Activated CD8-positive, alpha-beta memory T cell treated with anti-CD3 and anti-CD28 coated beads, Interleukin-2, amount 10 ng/mL, durations not matched to agents 7 days and 5 days (primary cell): ENCODE measurements at regions not wholly inside any gene's neighbourhood (a gene's known extent, or its start where the extent isn't known, plus 50 kb on each side); places are given as distances from the start of the nearest gene placed in this dataset.

ENCODE experiments used
- ATAC-seq: fragments of 150-1000 bp; cut with Tn5 transposase; one replicate; pipeline ENCODE4 v1.10.0; 2021; ENCODE audit warnings: moderate library complexity
- CTCF ChIA-PET: fragments of 350-600 bp; sonication (Branson Sonifier 250); formaldehyde crosslinking; loops from one replicate; lab custom pipeline; 2021; ENCODE audit warnings: antibody characterized with exemption; lab: Charles Lee
- DNase-seq: peaks from one replicate; pipeline ENCODE4 v3.0.0-alpha.2; 2020
- H3K27ac Mint-ChIP-seq: one replicate; pipeline ENCODE4 v1.8.0; 2021; ENCODE audit warnings: mild to moderate bottlenecking, mixed read lengths
- H3K27me3 Mint-ChIP-seq: one replicate; pipeline ENCODE4 v1.8.0; 2021; ENCODE audit warnings: mixed read lengths
- H3K36me3 Mint-ChIP-seq: one replicate; pipeline ENCODE4 v1.8.0; 2021; ENCODE audit warnings: mild to moderate bottlenecking, mixed read lengths
- H3K4me1 Mint-ChIP-seq: one replicate; pipeline ENCODE4 v1.8.0; 2021; ENCODE audit warnings: mixed read lengths
- H3K4me3 Mint-ChIP-seq: one replicate; pipeline ENCODE4 v1.8.0; 2021; ENCODE audit warnings: mild to moderate bottlenecking, moderate library complexity, mixed read lengths
- H3K9me3 Mint-ChIP-seq: one replicate; pipeline ENCODE4 v1.8.0; 2022; ENCODE audit warnings: low read depth, mixed read lengths

- CTCF ChIA-PET: no interaction called here
- ATAC-seq (no peak), DNase-seq (no peak)
- H3K27me3 Mint-ChIP-seq: peaks cover 12% of the 10 kb centered on the region
- no peak overlapping the region for H3K4me3 Mint-ChIP-seq
- no peaks in the 10 kb centered on the region for H3K9me3 Mint-ChIP-seq
- H3K27ac Mint-ChIP-seq: no peak overlapping the region
- H3K4me1 Mint-ChIP-seq: no peaks in the 10 kb centered on the region
- no peaks in the 10 kb centered on the region for H3K36me3 Mint-ChIP-seq
These were observed 240.3 kb upstream of the PELI2 start for GRCh38 chr14:55877942-55878341.

GRCh38 chr14:55881577-55882241 is 236.5 kb upstream of the PELI2 start:
- Mint-ChIP-seq H3K4me1 (no peaks in the 10 kb centered on the region), H3K9me3 (no peaks in the 10 kb centered on the region), H3K4me3 (no peak overlapping the region), H3K27me3 (peaks cover 26% of the 10 kb centered on the region), H3K27ac (no peak overlapping the region), H3K36me3 (no peaks in the 10 kb centered on the region)
- CTCF ChIA-PET: no interaction called here
- DNase-seq (no peak), ATAC-seq (no peak)

GRCh38 chr14:55884819-55885218 is 233.4 kb upstream of the PELI2 start:
- Mint-ChIP-seq H3K9me3 (no peaks in the 10 kb centered on the region), H3K4me3 (no peak overlapping the region), H3K27me3 (peaks cover 29% of the 10 kb centered on the region), H3K4me1 (no peaks in the 10 kb centered on the region), H3K36me3 (no peaks in the 10 kb centered on the region), H3K27ac (no peak overlapping the region)
- CTCF ChIA-PET: no interaction called here
- ATAC-seq: no peak
- no peak for DNase-seq

- Mint-ChIP-seq H3K27ac (no peak overlapping the region), H3K4me1 (no peaks in the 10 kb centered on the region), H3K27me3 (peaks cover 29% of the 10 kb centered on the region), H3K9me3 (no peaks in the 10 kb centered on the region), H3K4me3 (no peak overlapping the region), H3K36me3 (no peaks in the 10 kb centered on the region)
- DNase-seq: no peak
- ATAC-seq: no peak
- CTCF ChIA-PET: no interaction called here
These were observed 229.1 kb upstream of the PELI2 start for GRCh38 chr14:55889124-55889523.

- Mint-ChIP-seq H3K4me3 (no peak overlapping the region), H3K36me3 (no peaks in the 10 kb centered on the region), H3K9me3 (no peaks in the 10 kb centered on the region), H3K27me3 (peaks cover 18% of the 10 kb centered on the region), H3K4me1 (no peaks in the 10 kb centered on the region), H3K27ac (no peak overlapping the region)
- DNase-seq (no peak), ATAC-seq (no peak)
- CTCF ChIA-PET: interaction anchor here (0.7 kb wide), 1 partner anchor 46 kb away, joined by 4 read pairs; no protein-coding TSS in a partner anchor
These were observed 226.5 kb upstream of the PELI2 start for GRCh38 chr14:55891692-55892091.

GRCh38 chr14:55892906-55893305 is 225.3 kb upstream of the PELI2 start:
- Mint-ChIP-seq H3K27ac (no peak overlapping the region), H3K9me3 (no peaks in the 10 kb centered on the region), H3K27me3 (peaks cover 15% of the 10 kb centered on the region), H3K4me3 (no peak overlapping the region), H3K36me3 (no peaks in the 10 kb centered on the region), H3K4me1 (no peaks in the 10 kb centered on the region)
- ATAC-seq (no peak), DNase-seq (no peak)
- CTCF ChIA-PET: interaction anchor here (1.0 kb wide), 1 partner anchor 446 kb away, joined by 4 read pairs; no protein-coding TSS in a partner anchor

- no peaks in the 10 kb centered on the region for H3K36me3 Mint-ChIP-seq
- DNase-seq (no peak), ATAC-seq (no peak)
- H3K9me3 Mint-ChIP-seq: no peaks in the 10 kb centered on the region
- no peak overlapping the region for H3K27ac Mint-ChIP-seq
- H3K4me1 Mint-ChIP-seq: no peaks in the 10 kb centered on the region
- CTCF ChIA-PET: interaction anchor here (1.0 kb wide), 1 partner anchor 447 kb away, joined by 4 read pairs; no protein-coding TSS in a partner anchor
- H3K4me3 Mint-ChIP-seq: no peak overlapping the region
- H3K27me3 Mint-ChIP-seq: peaks cover 15% of the 10 kb centered on the region
These were observed 224.5 kb upstream of the PELI2 start for GRCh38 chr14:55893705-55894104.

- no peak for DNase-seq
These were observed 221.2 kb upstream of the PELI2 start for GRCh38 chr14:55897031-55897430.

GRCh38 chr14:55898938-55899337 is 219.3 kb upstream of the PELI2 start:
- Mint-ChIP-seq H3K36me3 (no peaks in the 10 kb centered on the region), H3K27ac (no peak overlapping the region), H3K4me3 (no peak overlapping the region), H3K4me1 (no peaks in the 10 kb centered on the region), H3K9me3 (no peaks in the 10 kb centered on the region), H3K27me3 (no peaks in the 10 kb centered on the region)
- no peak for ATAC-seq
- DNase-seq: no peak
- CTCF ChIA-PET: no interaction called here

More at GRCh38 chr14:55897031-55897430, 221.2 kb upstream of the PELI2 start:
- CTCF ChIA-PET: no interaction called here
- Mint-ChIP-seq H3K4me1 (no peaks in the 10 kb centered on the region), H3K4me3 (no peak overlapping the region), H3K9me3 (no peaks in the 10 kb centered on the region), H3K27me3 (peaks cover 4% of the 10 kb centered on the region), H3K36me3 (no peaks in the 10 kb centered on the region), H3K27ac (no peak overlapping the region)
- no peak for ATAC-seq

GRCh38 chr14:55899531-55899930 is 218.7 kb upstream of the PELI2 start:
- ATAC-seq: no peak
- Mint-ChIP-seq H3K27me3 (no peaks in the 10 kb centered on the region), H3K9me3 (no peaks in the 10 kb centered on the region), H3K4me1 (no peaks in the 10 kb centered on the region), H3K27ac (no peak overlapping the region), H3K4me3 (no peak overlapping the region), H3K36me3 (no peaks in the 10 kb centered on the region)
- CTCF ChIA-PET: no interaction called here
- DNase-seq: no peak

- Mint-ChIP-seq H3K27me3 (no peaks in the 10 kb centered on the region), H3K36me3 (no peaks in the 10 kb centered on the region), H3K27ac (no peak overlapping the region), H3K4me1 (no peaks in the 10 kb centered on the region), H3K4me3 (no peak overlapping the region), H3K9me3 (no peaks in the 10 kb centered on the region)
- DNase-seq: no peak
- CTCF ChIA-PET: no interaction called here
- no peak for ATAC-seq
These were observed 217.5 kb upstream of the PELI2 start for GRCh38 chr14:55900749-55901148.

- H3K27me3 Mint-ChIP-seq: no peaks in the 10 kb centered on the region
- H3K27ac Mint-ChIP-seq: no peak overlapping the region
- H3K9me3 Mint-ChIP-seq: no peaks in the 10 kb centered on the region
- no peaks in the 10 kb centered on the region for H3K4me1 Mint-ChIP-seq
- ATAC-seq: no peak
- CTCF ChIA-PET: no interaction called here
- H3K36me3 Mint-ChIP-seq: no peaks in the 10 kb centered on the region
- no peak for DNase-seq
- H3K4me3 Mint-ChIP-seq: no peak overlapping the region
These were observed 216.9 kb upstream of the PELI2 start for GRCh38 chr14:55901291-55901690.

- CTCF ChIA-PET: no interaction called here
- Mint-ChIP-seq H3K27me3 (no peaks in the 10 kb centered on the region), H3K4me1 (no peaks in the 10 kb centered on the region), H3K9me3 (no peaks in the 10 kb centered on the region), H3K36me3 (no peaks in the 10 kb centered on the region), H3K27ac (no peak overlapping the region), H3K4me3 (no peak overlapping the region)
- DNase-seq (no peak), ATAC-seq (no peak)
These were observed 216.0 kb upstream of the PELI2 start for GRCh38 chr14:55902241-55902640.

GRCh38 chr14:55904086-55904485 is 214.1 kb upstream of the PELI2 start:
- CTCF ChIA-PET: no interaction called here
- H3K4me1 Mint-ChIP-seq: no peaks in the 10 kb centered on the region
- H3K36me3 Mint-ChIP-seq: no peaks in the 10 kb centered on the region

More at GRCh38 chr14:55904086-55904485, 214.1 kb upstream of the PELI2 start:
- ATAC-seq (no peak), DNase-seq (no peak)
- no peaks in the 10 kb centered on the region for H3K9me3 Mint-ChIP-seq
- H3K4me3 Mint-ChIP-seq: no peak overlapping the region
- H3K27me3 Mint-ChIP-seq: no peaks in the 10 kb centered on the region
- no peak overlapping the region for H3K27ac Mint-ChIP-seq
